Panc1 (cell line): ENCODE measurements at regions not wholly inside any gene's neighbourhood (a gene's known extent, or its start where the extent isn't known, plus 50 kb on each side); places are given as distances from the start of the nearest gene placed in this dataset.

Experiments
- ATAC-seq: fragments of 200-7000 bp; cut with Tn5 transposase; 2 replicates; pipeline ENCODE4 v1.9.1; 2020; ENCODE audit warnings: mild to moderate bottlenecking, moderate library complexity
- BruUV-seq: library from RNA; stranded (reverse); fragments of 400-500 nt; replicated peaks from 2 replicates; lab custom pipeline; 2021; lab: Mats Ljungman, UMichigan
- CTCF ChIA-PET: fragments of 300-600 bp; sonication (Branson Sonifier 250); formaldehyde crosslinking; loops from one replicate; lab custom pipeline; 2022; ENCODE audit warnings: antibody characterized with exemption; lab: Charles Lee
- POLR2A ChIA-PET: fragments of 300-600 bp; sonication (Branson Sonifier 250); formaldehyde crosslinking; loops from one replicate; lab custom pipeline; 2022; ENCODE audit warnings: antibody characterized with exemption; lab: Charles Lee
- DNase-seq: peaks from one replicate; pipeline ENCODE4 v3.0.0-alpha.2; 2010; ENCODE audit warnings: low read depth, low spot score
- H3K27ac ChIP-seq: 2 replicates; pipeline ENCODE4 v1.5.1; 2011; ENCODE audit warnings: mild to moderate bottlenecking, low read length, inconsistent platforms
- H3K27me3 ChIP-seq: fragments of 200-500 bp; sonication (Bioruptor generic); 2 replicates; pipeline ENCODE4 v1.6.0; 2014; ENCODE audit warnings: low read length, inconsistent platforms; ENCODE audit not compliant: control insufficient read depth, insufficient read depth
- H3K36me3 ChIP-seq: fragments of 200-500 bp; sonication (Bioruptor generic); 2 replicates; pipeline ENCODE4 v1.5.1; 2014; ENCODE audit warnings: inconsistent platforms, mild to moderate bottlenecking, low read length, moderate library complexity; ENCODE audit not compliant: control insufficient read depth, insufficient read depth
- H3K4me1 ChIP-seq: 2 replicates; pipeline ENCODE4 v1.5.1; 2011; ENCODE audit warnings: inconsistent platforms, mild to moderate bottlenecking, low read length, moderate library complexity; ENCODE audit not compliant: control insufficient read depth, insufficient read depth
- H3K4me3 ChIP-seq, 2 experiments: 2 replicates each; pipeline ENCODE4 v1.5.1; 2011 to 2012; ENCODE audit warnings: low read depth in 2 of 2, low read length in 2 of 2, mild to moderate bottlenecking in 2 of 2, inconsistent platforms in 1 of 2, moderate library complexity in 1 of 2
- H3K9me3 ChIP-seq: fragments of 200-500 bp; sonication (Bioruptor generic); 2 replicates; pipeline ENCODE4 v1.5.1; 2014; ENCODE audit warnings: low read depth, mild to moderate bottlenecking, inconsistent platforms, low read length, moderate library complexity; ENCODE audit not compliant: control insufficient read depth, insufficient read depth
- POLR2AphosphoS5 ChIP-seq: IDR thresholded peaks from 2 replicates; pipeline ENCODE4 v1.6.1; 2012; ENCODE audit warnings: mild to moderate bottlenecking, low read depth, low read length, moderate library complexity
- SIN3A ChIP-seq: IDR thresholded peaks from 2 replicates; pipeline ENCODE4 v1.6.1; 2012; ENCODE audit warnings: low read depth, mild to moderate bottlenecking, low read length, moderate library complexity, borderline replicate concordance; ENCODE audit not compliant: insufficient read depth
- TCF7L2 ChIP-seq: IDR thresholded peaks from 2 replicates; pipeline ENCODE4 v1.6.1; 2011; ENCODE audit warnings: mild to moderate bottlenecking, low read depth, low read length, inconsistent platforms
- in situ Hi-C: cut with HindIII; loops from 2 replicates; pipeline ENCODE4 v1.10.0; 2016; ENCODE audit warnings: low sequenced_read_pairs, low pct_unique_long_range_greater_than_20kb
- intact Hi-C: fragments of 100-400 bp; cut with micrococcal nuclease; formaldehyde crosslinking; loops from one replicate; pipeline ENCODE4 v1.10.0; 2022; ENCODE audit not compliant: unreplicated experiment
- TF ChIP-seq, protein P1 (sequence below): fragments of 450-650 bp; IDR thresholded peaks from 2 replicates; pipeline ENCODE4 v1.5.1; 2017; ENCODE audit warnings: mild to moderate bottlenecking
- TF ChIP-seq, protein P2 (sequence below), 2 experiments: IDR thresholded peaks; 2 replicates each; pipeline ENCODE4 v1.6.1; 2011 to 2012; ENCODE audit warnings: low read depth in 2 of 2, control low read depth in 1 of 2, low read length in 1 of 2, mild to moderate bottlenecking in 1 of 2, moderate library complexity in 1 of 2; ENCODE audit not compliant: insufficient read depth in 1 of 2

DNA sequence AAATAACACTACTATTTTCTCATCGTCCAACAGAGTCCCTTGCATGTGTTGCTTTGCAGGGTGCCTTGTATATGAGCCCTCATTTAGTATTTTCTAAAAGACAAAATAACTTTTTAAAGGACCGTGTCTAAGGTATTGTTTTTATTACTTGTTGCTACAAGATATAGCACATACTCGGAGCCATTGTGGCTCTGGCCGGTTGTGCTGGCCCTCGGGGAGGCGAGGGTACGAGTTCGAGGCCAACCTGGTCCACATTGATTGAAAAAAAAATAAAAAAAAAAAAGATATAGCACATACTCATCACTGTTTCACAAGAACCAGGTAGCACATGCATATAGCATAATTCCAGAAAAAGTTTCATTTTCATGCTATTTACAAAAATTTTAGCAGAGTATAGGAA, 869.2 kb downstream of the MRPL39 start:
- TF ChIP-seq, protein P1, sequence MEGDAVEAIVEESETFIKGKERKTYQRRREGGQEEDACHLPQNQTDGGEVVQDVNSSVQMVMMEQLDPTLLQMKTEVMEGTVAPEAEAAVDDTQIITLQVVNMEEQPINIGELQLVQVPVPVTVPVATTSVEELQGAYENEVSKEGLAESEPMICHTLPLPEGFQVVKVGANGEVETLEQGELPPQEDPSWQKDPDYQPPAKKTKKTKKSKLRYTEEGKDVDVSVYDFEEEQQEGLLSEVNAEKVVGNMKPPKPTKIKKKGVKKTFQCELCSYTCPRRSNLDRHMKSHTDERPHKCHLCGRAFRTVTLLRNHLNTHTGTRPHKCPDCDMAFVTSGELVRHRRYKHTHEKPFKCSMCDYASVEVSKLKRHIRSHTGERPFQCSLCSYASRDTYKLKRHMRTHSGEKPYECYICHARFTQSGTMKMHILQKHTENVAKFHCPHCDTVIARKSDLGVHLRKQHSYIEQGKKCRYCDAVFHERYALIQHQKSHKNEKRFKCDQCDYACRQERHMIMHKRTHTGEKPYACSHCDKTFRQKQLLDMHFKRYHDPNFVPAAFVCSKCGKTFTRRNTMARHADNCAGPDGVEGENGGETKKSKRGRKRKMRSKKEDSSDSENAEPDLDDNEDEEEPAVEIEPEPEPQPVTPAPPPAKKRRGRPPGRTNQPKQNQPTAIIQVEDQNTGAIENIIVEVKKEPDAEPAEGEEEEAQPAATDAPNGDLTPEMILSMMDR = no peak
- ChIA-PET POLR2A (no interaction called here), CTCF (no interaction called here)
- Histone ChIP-seq H3K36me3 (no peaks in the 10 kb centered on the region), H3K4me3 (no peak overlapping the region), H3K27me3 (no peaks in the 10 kb centered on the region), H3K27ac (no peak overlapping the region), H3K9me3 (no peaks in the 10 kb centered on the region), H3K4me1 (no peaks in the 10 kb centered on the region)
- in situ Hi-C loops = no loop called here
- DNase-seq = no peak
- ATAC-seq = no peak
- no TSS peak for BruUV-seq
- intact Hi-C loops = no loop called here

DNA sequence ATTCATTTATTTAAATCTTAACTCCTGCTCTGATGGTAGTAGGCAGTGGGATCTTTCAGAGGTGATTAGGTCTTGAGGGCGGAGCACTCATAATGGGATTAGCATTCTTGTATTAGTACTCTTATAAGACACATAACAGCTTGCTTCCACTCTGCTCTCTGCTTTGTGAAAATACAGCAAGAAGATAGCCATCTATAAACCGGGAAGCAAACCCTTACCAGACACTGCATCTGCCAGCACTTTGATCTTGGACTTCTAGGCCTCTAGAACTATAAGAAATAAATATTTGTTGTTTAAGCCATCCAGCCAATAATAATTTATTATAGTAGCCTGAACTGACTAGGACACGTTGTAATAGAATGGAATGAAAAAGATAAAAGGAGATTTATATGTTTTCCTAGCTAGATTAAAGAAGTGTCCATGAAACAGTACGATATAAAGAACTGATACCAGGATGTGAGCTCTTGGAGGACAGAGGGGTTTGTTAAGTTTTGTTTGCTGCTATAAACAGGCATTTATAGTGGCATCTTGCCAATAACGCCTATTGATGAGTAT, 869.9 kb downstream of the MRPL39 start:
- H3K36me3 ChIP-seq = no peaks in the 10 kb centered on the region
- ATAC-seq (no peak), DNase-seq (no peak)
- no peaks in the 10 kb centered on the region for H3K9me3 ChIP-seq
- TF ChIP-seq, protein P1 = no peak
- TF ChIP-seq, protein P2, sequence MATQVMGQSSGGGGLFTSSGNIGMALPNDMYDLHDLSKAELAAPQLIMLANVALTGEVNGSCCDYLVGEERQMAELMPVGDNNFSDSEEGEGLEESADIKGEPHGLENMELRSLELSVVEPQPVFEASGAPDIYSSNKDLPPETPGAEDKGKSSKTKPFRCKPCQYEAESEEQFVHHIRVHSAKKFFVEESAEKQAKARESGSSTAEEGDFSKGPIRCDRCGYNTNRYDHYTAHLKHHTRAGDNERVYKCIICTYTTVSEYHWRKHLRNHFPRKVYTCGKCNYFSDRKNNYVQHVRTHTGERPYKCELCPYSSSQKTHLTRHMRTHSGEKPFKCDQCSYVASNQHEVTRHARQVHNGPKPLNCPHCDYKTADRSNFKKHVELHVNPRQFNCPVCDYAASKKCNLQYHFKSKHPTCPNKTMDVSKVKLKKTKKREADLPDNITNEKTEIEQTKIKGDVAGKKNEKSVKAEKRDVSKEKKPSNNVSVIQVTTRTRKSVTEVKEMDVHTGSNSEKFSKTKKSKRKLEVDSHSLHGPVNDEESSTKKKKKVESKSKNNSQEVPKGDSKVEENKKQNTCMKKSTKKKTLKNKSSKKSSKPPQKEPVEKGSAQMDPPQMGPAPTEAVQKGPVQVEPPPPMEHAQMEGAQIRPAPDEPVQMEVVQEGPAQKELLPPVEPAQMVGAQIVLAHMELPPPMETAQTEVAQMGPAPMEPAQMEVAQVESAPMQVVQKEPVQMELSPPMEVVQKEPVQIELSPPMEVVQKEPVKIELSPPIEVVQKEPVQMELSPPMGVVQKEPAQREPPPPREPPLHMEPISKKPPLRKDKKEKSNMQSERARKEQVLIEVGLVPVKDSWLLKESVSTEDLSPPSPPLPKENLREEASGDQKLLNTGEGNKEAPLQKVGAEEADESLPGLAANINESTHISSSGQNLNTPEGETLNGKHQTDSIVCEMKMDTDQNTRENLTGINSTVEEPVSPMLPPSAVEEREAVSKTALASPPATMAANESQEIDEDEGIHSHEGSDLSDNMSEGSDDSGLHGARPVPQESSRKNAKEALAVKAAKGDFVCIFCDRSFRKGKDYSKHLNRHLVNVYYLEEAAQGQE (IDR thresholded peaks at IDR 0.05; ENCODE audit: insufficient read depth in 1 of 2, low read depth in 2 of 2, low read length in 1 of 2) = no peak
- TF ChIP-seq POLR2AphosphoS5 = no peak
- no peak for TF ChIP-seq TCF7L2
- TF ChIP-seq SIN3A = no peak
- intact Hi-C loops (no loop called here), in situ Hi-C loops (no loop called here)
- ChIA-PET CTCF (no interaction called here), POLR2A (no interaction called here)
- H3K27ac ChIP-seq = no peak overlapping the region
- H3K4me1 ChIP-seq = no peaks in the 10 kb centered on the region
- no peaks in the 10 kb centered on the region for H3K27me3 ChIP-seq
- H3K4me3 ChIP-seq = no peak overlapping the region
- BruUV-seq = no TSS peak
